GM18909 (cell line): ENCODE measurements at regions not wholly inside any gene's neighbourhood (a gene's known extent, or its start where the extent isn't known, plus 50 kb on each side); places are given as distances from the start of the nearest gene placed in this dataset.
"Not testable (repeated sequence)": the region's sequence is repeated elsewhere in the genome, so short reads cannot be mapped to it uniquely, and the experiment has no call there.

Source experiments
- ATAC-seq: cut with Tn5 transposase; IDR thresholded peaks from one replicate; pipeline ENCODE4 v1.9.1; 2021; ENCODE audit warnings: mild to moderate bottlenecking; ENCODE audit not compliant: unreplicated experiment, poor library complexity

DNA sequence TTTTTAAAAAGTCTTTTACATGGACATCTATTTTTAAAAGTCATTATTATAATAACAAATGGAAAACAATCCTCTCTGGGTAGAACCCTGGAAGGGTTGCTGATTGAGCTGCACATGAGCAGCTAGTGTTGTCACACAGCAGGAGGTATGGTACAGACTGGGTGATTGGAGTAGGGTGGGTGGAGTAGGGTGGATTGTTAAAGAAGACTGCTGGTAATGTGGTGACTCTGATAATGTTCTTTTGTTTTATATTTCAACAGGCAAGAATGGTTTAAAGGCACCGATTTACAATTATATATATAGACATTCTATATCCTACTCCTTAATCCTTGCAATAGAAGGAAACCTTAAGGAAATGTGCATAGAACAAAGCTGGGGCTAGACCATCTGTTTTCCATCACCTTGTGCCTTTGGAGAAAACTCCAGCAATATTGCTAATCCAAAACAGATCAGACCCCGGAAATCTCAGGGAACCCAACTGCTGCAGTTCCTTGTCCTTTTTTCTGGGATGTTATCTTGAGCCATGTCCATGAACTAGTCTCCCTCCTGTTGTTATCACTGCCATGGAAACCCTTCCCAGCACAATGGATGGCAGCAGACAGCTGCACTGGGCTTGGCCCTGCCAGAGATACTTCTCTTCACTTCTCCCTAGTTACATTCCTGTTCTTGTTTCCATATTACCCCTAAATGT, 129.7 kb downstream of the YIPF5 start:
- ATAC-seq = no peak

DNA sequence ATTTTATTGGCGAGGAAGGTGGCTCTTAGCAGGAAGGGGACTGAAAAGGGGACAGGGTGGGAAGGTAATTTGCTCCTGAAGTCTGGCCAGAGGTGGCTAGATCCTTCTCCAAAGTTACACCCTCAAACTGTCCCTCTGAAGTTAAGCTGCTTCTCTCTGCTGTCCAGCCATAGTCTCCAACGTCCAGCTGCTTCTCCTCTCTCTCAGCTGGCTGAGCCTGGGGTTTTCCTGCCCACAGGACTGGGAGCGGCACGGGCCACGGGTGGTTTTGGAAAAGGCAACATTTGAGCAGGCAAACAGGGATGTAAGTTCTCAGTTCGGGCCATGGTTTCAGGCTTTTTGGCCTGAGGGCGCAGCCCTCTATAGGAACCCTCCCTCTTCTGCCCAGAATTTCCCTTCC, 128.3 kb downstream of the YIPF5 start:
- no peak for ATAC-seq

DNA sequence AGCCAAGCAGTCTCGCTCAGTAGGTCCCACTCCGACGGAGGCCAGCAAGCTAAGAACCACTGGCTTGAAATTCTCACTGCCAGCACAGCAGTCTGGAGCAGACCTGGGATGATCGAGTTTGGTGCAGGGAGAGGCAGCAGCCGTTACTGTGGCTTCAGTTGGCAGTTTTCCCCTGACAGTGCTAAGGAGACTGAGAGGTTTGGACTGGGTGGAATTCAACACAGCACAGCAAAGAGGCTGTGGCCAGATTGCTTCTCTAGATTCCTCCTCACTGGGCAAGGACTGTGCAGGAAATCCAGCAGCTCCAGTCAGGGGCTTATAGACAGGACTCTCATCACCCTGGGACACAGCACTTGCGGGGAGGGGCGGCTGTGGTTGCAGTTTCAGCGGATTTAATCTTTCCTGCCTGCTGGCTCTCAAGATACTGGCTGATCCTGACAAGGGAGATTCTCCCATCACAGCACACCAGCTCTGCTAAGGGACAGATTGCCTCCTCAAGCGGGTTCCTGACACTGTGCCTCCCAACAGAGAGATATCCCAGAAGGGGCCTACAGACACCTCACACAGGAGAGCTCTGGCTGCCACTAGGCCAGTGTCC, 122.1 kb downstream of the YIPF5 start:
- ATAC-seq = no peak

DNA sequence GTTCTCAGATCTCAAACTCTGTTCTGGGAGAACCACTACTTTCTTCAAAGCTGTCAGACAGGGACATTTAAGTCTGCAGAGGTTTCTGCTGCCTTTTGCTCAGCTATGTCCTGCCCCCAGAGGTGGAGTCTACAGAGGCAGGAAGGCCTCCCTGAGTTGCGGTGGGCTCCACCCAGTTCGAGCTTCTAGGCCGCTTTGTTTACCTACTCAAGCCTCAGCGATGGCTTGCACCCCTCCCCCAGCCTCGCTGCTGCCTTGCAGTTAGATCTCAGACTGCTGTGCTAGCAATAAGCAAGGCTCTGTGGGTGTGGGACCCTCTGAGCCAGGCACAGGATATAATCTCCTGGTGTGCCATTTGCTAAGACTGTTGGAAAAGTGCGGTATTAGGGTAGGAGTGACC, 115.1 kb downstream of the YIPF5 start:
- not testable (repeated sequence) for ATAC-seq

DNA sequence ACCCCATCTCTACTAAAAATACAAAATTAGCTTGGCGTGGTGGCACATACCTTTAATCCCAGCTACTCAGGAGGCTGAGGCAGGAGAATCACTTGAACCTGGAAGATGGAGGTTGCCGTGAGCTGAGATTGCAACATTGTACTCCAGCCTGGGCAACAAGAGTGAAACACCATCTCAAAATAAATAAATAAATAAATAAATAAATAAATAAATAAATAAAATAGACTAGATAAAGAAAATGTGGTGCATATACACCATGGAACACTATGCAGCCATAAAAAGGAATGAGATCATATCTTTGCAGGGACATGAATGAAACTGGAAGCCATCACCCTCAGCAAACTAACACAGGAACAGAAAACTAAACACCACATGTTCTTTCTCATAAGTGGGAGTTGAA, 110.4 kb downstream of the YIPF5 start:
- ATAC-seq = not testable (repeated sequence)

DNA sequence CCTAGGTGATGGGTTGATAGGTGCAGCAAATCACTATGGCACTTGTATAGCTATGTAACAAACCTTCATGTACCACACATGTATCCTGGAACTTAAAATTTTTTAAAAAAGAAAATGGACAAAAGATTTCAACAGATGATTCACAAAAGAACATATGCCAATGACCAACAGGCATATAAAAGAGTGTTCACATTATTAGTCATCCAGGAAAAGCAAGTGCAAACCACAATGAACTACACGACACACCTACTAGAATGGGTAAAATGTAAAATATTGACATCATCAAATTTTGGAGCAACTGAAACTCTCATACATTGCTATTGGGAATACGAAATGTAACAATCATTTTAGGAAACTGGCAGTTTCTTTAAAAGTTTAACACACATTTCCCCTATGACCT, 109.9 kb downstream of the YIPF5 start:
- ATAC-seq = no peak

DNA sequence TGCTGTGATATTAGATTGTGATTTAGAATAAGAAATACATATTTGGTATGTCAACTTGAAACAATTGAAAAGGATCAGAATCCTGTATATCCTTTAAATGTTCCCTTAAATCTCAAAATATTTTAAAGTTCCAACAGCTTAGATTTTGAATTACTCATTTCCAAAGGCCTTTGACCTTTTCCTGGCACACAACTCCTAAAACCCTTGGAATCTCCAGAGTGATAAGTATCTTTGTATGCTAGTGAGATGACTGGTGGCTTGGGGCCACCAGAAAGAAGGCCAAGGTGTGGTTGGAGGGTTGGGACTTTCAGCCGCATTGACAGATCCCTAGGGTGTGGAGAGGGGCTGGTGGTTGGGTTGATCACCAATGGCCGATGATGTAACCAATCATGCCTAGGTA, 104.7 kb downstream of the YIPF5 start:
- ATAC-seq = no peak

DNA sequence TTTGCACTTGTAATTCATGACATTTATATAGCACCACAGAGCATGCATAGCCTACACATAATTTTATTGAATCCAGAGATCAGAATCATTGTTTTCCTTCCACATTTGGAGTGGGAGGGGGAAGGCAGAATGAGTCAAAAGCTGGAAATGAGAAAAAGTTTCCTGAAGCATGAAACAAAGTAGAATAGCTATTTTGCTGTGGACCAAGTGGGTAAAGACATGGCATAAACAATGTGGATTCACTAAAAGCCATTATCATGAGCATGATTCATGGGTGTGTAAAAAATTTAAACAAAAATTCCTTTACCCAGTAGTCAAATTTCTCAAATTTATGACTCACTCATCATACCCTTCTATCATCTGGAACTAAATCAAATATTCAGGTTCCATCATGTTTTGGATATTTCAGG, 97.9 kb downstream of the YIPF5 start:
- no peak for ATAC-seq

DNA sequence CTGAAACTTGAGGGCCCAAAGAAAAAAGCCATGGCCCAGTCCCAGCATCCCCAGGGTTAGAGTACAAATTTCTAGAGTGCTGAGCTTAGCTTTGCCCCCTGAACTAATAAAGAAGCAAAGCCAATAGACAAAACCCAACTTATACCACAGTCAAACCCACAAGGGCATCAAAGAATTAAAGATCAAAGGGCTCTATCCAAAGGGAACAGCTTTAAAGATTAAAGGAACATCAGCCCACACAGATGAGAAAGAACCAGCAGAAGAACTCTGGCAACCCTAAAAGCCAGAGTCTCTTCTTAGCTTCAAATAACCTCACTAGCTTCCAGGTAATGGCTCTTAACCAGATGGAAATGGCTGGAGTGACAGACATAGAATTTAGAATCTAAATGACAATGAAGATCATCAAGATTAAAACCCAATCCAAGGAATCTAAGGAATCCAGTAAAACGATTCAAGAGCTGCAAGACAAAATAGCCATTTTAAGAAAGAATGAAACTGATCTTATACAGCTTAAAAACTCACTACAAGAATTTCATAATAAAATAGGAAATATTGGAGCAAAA, 93.9 kb downstream of the YIPF5 start:
- no peak for ATAC-seq

DNA sequence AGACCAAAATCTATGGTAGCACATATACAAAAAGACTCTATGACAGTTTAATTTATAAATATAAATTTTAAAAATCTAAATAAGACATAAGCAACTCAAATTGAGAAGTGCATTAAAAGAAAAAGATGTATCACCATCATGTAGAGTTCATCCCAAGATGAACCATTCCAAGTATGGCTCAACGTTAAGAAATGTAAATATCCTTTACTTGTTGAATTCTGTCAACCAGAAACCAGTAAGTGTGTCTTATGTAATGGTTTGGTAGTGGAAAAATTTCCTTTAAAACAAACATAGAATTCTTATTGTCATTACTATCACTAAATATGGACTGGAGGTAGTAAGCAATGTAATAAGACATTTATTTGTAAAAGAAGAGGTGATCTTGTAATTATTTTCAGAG, 87.3 kb downstream of the YIPF5 start:
- no peak for ATAC-seq

DNA sequence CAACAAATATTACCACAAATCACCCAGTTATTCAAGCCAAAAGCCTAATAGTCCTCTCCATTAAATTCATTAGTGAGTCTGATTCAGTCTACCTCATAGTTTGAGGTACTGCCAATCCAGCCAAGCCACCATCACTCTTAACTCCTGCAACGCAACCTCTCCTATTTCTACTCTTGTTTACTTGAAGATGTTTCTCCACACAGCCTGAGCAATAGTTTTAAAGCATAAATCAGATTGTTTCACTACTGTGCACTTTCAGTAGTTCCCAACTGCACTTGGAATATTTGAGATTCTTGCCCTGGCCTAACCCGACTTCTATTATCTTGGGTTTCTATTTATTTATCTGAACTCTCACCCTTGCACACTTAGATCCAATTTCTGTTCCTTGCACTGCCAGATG, 85.5 kb downstream of the YIPF5 start:
- no peak for ATAC-seq

DNA sequence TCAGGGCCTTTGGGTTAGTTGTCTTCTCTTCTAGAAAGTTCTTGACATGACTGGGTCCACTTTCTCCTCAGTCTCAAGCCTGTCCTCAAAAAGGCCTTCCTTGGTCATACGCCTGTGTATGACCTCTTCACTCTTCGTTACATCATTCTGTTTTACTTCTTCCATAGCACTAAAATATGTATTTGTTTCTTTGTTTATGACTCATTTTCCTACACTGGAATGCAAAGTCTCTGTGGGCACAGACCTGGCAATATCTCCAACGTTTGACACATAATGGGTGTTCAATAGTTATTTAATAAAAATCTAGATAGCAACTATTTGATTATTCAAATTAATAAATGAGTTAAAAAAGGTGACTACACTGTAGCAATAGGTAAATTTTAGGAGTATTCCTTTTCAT, 85.1 kb downstream of the YIPF5 start:
- no peak for ATAC-seq

DNA sequence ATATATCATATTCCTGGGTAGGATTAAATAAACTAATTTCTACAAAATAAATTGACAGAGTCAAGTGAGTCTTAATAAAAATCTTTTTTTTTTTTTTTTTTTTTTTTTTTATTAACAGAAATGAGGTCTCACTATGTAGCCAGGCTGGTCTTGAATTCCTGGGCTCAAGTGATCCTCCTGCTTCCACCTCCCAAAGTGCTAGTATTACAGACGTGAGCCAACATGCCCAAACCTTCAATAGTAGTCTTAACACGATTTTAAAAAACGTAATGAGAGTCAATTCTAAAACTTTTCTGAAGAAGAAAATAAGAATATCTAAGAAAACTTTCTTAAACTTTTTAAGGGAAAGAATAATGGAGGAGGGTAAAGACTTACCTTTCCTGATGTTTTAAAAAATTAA, 84.2 kb downstream of the YIPF5 start:
- ATAC-seq = no peak

DNA sequence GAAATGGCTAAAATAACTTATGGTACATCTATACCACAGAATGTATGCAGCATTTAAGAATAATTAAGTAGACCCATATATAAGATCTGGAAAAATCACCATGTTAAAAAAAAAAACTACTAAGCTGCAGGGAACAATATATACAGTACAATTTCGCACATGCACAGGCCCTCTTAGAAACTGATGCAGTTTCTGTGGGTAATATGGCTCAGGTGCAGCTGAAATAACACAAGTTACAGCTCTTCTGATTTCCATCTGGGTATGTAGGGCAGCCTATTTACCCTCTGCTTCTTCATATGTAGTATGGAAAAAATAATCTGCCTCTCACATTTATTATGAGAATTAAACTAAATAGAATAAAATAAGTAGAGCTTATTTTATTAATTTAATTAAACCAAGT, 82.9 kb downstream of the YIPF5 start:
- no peak for ATAC-seq

DNA sequence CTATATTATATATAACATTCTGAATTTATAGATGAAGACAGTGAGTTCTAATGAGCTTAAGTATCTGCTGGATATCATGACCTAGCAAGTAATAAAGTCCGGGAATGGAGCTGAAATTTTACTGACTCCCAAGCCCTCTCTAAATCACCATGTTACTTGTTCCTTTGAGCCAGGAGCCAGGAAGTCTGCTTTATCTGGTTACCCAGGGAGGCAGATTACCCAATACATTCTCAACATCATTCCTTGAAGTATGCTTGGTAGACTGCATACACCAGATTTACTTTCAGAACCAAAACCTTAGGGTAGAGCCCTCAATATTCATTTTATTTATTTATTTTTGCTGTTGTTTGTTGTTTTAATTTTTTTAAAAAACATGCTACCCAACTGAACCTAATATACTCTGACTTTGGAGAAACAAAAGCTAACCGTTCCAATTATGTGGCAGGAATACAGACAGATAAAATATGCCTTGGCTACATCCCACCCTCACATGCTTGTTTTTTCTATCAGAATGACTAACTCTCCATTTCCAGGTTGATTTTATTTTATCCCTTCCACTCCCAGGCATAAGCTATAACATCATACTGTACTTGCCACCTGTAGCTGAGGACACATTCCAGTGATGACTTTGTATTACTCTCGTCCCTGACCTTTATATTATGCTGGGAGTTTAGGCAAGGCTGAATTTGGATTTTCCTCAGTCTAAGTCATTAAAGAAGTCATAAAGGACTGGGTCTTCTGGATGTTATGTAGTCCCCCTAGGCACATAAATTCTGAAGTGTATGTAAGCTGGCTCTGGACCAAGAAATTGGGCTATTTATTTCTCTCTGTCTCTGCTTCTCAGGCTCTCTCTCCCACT, 82.0 kb downstream of the YIPF5 start:
- ATAC-seq = no peak

DNA sequence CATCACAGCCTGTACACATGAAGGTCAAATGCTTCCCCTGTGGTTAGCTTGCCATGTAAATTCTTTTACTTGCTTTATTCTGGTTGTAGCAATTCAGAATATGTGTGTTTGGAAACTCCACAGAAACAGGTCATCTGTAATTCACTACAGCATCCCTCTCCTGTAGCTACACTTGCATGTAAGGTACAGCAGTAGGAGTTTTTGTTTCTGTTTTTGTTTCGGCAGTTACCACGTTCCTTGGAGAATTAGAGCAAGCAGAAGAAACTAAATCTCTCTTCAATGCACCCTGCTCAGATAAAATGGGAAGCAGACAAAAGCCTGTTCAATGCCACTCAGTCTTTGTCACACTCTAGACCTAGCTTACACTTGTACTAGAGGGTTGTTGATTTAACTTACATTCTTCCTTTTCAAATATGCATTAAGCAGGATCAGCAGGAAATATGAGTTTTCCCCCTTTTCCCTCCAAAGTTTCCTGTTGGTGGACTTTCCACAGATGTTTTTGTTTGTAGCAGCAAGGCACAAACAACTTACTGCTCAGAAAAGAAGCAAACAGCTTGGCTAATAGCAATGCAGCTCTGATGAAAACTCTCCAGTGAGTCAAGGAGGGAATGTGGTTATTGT, 80.9 kb downstream of the YIPF5 start:
- peak; percentile 72 for ATAC-seq

DNA sequence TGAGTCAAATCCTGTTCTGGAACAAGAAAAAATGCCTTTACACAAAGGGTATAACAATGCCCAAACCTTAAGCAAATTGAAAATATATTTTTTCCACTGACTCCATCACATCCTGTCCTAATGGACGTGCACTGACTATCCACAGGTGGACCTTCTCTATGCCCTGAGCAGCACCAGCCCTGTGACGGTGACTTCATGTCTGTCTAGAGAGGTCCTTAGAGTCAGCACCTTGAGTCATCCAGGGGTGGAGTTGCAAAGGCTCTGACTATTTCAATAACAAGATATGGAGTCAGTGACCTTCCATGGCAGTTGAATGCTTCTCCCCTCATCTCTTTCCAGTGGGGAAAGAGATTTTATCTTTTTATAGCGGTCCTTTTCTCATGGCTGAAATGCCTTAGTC, 78.0 kb downstream of the YIPF5 start:
- no peak for ATAC-seq

DNA sequence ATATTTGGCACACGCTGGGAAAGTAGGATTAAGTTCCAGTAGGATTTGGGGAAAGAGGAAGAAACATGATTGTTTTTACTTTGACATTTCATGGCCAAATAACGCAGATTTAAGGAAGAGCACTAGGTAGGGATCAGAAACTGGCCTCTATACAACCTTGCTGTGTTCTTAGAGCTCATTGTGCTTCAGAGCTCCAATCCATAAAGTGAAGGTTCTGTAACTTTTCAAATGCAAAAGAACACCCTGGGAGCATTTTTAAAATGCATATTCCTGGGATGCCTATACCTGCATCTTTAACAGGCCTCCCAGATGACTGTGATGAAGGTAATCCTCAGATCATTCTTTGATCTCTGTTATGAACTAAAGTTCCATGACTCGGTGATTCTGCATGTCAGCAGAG, 77.1 kb downstream of the YIPF5 start:
- no peak for ATAC-seq

DNA sequence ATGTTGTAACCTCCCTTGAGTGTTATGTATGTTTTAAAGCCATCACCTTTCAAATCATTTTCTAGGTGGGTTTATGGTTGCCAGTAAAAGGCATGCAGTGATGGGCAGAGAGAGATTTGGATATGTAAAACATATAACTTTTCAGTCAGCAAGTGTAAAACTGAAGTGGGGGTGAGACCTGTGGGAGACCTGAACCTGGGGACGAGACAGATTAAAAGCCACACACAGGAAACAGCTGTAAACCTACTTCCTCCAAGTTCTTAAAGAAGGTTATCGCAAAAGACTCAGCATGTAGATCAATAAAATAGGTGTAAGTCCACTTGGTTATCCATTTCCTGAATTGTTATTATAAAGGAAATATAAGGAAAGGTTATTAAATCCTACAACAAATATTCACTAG, 76.6 kb downstream of the YIPF5 start:
- ATAC-seq = no peak

DNA sequence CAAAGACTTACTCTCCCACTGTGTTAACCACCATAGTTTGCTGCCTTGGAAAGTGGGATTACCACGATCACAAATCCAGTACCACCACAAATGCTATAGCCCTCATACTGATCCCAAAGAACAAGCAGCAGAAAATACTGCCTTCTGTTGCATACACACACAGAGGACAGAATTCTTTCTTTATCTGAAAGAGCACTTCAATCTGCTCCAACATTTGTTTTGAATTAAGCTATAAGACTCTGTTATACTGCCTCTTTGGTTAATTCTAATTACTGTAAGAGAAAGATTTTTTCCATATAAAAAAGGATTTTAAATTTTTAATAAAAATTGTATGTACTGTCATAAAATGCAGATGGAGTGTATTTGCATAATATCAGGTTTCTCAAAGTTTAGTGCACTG, 69.8 kb downstream of the YIPF5 start:
- no peak for ATAC-seq

DNA sequence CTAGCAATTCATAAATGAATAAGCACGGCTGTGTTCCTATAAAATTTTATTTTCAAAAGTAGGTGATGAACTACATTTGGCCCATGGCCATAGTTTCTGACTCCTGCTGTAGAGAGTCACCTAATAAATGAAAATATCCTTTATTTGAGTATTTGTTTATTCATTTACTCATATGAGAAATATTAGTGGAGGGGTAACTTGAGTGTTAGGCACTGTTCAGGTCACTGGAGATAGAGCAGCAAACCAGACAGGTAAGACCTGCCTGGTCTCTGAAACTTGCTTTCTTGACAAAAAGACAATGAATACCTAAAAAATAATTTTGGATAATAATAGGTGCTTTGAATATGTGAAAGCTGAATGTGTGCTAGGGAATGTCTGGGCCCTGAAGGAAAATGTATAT, 68.8 kb downstream of the YIPF5 start:
- no peak for ATAC-seq
